ENCODE measurements at regions not wholly inside any gene's neighbourhood (a gene's known extent, or its start where the extent isn't known, plus 50 kb on each side); places are given as distances from the start of the nearest gene placed in this dataset.

DNA sequence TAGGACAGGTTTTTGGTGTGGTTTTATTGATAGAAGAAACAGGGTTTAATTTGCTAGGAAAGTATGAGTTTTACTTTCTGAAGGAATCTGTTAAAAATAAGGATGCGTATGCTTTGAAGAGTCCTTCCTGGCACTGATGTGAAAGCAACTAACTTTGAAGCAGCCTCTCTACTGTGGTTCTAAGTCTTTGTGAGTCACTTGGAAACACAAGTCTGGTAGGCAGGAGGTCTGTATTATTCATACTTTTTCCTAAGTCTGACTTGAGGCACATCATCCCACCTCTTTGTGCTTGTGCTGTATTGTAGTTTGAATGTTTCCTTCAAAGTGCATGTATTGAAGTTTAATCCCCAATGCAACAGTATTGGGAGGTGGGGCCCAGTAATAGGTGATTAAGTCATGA lies 129.0 kb downstream of the TAF11L14 start:
- DNase-seq, result no peak

GRCh38 chr5:17766031-17766430 lies 131.8 kb downstream of the TAF11L14 start:
- no peak for DNase-seq

- DNase-seq, result no peak
Observed at GRCh38 chr5:17769277-17769676, 135.0 kb downstream of the TAF11L14 start.

GRCh38 chr5:17772232-17772631 lies 138.0 kb downstream of the TAF11L14 start:
- DNase-seq, result no peak

GRCh38 chr5:17785774-17786173 lies 151.5 kb downstream of the TAF11L14 start:
- DNase-seq, result no peak

DNA sequence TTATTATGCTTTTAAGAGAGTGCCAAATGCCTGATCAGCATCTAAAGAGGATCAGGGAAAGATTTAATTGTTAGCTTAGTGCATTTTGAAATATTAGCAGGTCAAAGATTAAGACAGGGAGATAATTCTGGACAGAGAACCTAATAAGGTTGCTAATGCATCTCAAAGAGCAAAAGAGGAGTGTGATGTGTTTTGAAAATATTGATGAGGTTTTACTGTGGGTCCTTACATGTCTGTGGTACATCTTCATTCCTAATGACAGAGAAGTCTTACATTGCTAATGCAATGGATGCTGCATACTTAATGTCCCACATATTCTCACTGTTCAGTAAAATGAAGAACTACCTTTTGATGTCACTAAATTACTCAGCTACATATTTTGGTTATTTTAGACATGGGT lies 154.1 kb downstream of the TAF11L14 start:
- no peak for DNase-seq

DNA sequence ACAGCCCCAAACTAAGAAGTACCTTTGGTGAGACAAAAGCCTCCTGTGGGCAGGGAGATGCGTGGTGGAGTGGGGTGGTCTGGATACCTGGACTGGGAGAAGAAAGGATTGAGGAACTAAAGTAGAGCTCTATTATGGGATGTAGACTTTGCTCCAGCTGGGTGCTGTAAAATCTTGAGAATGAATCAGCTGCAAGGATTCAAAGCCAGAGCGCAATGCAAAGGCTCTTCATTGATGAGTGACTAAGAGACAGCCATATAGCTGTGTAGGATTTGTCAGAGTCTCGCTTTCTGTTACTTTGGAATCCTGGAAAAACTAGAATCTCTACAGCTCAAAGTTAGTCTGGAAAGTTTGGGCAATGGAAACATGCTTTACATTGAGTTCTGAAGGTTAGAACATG lies 159.9 kb downstream of the TAF11L14 start:
- no peak for DNase-seq

GRCh38 chr5:17794815-17795214 lies 160.6 kb downstream of the TAF11L14 start:
- DNase-seq, result no peak

DNA sequence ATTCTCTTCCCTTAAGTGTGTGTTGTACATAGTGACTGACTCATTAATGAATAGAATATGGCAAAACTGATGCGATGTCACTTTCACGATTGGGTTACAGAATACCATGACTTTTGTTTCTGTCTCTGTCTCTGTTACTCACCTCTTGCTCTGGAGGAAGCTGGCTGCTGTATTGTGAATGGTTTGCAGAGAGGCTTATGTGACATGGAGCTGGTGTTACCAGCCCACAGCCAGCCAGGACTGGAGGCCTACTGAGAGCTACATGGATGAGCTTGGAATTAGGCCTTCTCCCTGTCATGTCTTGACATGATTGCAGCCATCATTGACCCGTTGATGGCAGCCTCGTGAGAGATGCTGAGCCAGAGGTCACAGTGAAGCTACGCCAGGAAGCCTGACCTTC lies 161.9 kb downstream of the TAF11L14 start:
- DNase-seq, result no peak

GRCh38 chr5:17796757-17797396 lies 162.6 kb downstream of the TAF11L14 start:
- DNase-seq, result no peak

DNA sequence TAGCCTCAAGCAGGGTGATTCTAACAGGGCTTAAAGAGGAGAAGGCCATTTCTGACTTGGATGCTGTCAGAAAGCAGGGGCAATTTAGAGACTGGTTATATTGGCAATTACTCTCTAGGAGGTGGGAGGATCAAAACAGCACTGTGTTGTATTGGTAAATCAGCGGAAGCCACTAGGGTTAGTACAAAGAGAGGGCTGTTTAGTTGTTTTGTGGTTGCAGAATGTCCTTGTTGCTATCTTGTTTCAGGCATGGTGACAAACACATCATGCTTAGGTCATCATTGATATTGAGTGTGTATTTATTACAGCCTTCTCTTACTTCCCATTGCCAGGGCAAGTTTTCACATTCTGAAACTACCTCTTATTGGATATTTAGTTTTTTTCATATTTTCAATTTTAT lies 165.3 kb downstream of the TAF11L14 start:
- DNase-seq, result no peak

GRCh38 chr5:17801595-17801994 lies 167.3 kb downstream of the TAF11L14 start:
- DNase-seq, result no peak

DNA sequence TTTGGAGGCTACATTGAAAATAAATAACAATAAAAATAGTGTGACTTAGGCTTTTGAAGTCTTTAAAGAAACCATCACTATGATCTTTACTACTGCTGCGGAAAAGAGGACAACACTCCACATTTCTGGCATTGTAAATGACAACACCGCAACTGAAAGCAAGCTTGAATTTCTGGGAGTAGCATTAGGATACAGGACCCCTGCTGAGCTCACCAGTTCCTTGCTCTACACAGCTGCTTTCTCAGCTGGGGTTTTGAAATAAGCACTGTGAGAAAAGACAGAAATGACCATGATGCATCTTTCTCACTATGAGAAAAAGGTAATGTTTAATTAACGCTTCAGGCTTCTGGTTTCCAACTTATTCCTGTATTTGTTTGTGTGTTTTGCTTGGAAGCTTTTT lies 168.0 kb downstream of the TAF11L14 start:
- DNase-seq, result no peak

DNA sequence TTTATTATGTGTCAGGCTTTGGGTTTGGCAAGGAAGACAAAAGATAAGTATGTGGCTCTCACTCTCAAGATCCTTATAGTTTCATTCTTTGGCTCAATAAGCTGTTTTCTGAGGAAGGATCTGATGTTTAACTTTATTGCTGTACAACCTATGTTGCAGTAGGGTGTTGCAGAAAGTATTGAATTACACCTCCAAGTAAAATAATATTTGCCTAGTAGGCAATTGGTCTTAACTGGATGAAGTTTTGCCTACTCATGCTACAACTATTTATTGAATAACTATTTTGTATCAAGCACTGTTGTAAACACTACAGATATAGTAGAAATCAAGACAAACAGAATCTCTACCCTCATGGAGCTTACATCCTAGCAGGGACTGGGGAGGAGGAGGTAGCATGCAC lies 169.7 kb downstream of the TAF11L14 start:
- DNase-seq, result no peak

- no peak for DNase-seq
Observed at GRCh38 chr5:17805227-17805825, 171.1 kb downstream of the TAF11L14 start.

- DNase-seq, result no peak
Observed at GRCh38 chr5:17806818-17807468, 172.7 kb downstream of the TAF11L14 start.

DNA sequence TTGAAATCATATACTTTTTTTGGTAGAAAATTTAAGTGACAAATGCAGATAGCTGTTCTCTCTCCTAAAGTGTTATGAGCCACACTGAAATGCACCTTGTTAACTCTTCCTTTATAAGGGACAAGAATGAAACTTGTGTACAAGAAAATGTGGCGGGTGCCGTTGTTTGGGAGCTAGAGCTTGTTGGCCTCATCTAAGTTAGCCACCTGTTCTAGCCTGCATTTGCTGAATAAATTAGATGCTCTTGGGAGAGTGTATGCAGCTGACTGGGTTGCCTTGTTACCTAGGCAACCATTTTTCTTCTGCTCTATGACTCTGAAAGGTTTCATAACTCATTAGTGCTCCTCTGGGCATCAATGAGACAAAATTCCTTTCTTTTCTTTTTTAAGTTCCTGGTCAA lies 174.3 kb downstream of the TAF11L14 start:
- no peak for DNase-seq

DNA sequence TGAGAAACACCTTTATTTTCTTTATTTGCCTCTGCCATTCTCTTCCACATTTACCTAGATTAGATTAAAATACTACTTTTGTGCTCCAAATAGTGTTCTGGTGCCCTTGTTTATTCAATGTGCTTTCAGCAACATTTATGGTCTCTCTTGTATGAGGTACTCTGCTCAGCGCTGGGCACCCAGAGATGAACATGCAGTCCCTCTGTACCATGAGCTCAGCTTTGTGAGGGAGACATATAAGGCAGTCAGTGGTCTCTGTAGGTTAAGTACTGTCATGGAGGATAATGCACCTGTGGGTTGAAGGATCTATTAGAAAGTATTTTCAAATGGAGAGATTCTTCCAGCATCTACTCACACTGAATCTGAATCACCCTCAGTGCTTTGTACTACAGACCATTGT lies 176.5 kb downstream of the TAF11L14 start:
- no peak for DNase-seq

DNA sequence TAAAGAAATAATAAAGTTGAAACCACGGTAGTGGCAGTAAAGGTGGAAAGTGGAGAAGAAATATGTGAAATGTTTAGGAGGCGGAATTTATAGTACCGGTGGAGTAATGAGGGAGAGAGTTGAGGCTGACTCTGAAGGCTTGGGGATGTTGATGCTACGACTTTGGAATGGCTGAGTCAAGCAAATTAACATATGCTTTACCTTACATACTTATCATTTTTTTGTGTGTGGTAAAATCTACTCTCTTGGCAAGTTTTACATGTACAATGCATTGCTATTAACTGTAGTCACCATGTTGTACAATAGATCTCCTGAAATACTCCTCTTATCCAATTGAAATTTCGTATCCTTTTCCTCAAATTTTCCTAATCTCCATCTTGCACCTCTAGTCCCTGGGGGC lies 179.0 kb downstream of the TAF11L14 start:
- no peak for DNase-seq

DNA sequence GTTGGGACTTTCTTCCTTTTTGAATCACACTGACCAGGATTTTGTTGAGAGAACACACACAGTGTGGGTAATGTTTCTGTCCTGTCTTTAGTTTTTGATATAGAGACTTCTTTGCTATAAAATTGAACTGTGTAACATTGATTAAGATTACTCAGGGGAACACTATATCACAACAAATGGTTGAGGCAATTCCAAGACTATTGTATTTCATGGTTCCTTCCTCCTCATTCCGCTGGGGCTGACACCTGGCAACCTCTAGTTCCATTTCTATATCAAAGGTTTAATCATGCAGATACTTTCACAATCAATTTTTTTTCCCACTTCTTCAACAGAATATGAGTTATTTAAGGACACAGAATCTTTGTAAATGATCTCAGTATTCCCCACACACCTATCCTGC lies 182.2 kb downstream of the TAF11L14 start:
- no peak for DNase-seq

DNA sequence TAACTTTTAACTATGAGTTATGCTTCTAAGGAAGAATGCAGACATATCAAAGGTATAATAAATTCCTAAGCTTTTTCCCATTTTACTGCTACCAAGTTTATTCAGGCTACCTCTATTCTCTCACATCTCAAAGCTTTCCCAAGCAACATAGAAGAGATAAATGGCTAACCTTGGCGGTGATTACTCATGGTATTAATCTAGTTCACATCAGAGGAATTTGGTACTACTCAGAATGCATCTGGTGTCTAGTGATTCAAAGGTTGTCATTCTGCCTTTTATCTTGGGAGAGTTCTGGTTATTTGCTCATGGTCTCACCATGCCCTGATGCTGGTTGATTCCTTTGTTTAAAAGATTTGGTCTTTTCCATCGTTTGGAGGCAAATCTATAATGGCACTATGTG lies 182.7 kb downstream of the TAF11L14 start:
- DNase-seq, result no peak

GRCh38 chr5:17817990-17818389 lies 183.7 kb downstream of the TAF11L14 start:
- no peak for DNase-seq

DNA sequence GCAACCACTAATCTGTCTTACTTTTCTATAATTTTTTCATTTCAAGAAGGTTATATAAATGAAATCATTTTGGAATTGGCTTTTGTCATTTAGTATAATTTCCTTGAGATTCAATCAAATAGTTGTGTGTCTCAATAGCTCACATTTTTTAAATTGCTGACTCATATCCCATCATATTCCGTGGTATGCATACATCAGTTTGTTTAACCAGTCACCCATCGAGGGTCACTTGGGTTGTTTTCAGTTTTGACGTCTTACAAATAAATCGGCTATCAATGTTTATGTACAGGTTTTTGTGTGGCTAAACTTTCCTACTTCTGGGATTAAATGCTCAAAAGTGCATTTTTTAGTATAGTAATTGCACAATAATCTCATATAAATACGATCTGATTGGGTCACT lies 185.5 kb downstream of the TAF11L14 start:
- no peak for DNase-seq

DNA sequence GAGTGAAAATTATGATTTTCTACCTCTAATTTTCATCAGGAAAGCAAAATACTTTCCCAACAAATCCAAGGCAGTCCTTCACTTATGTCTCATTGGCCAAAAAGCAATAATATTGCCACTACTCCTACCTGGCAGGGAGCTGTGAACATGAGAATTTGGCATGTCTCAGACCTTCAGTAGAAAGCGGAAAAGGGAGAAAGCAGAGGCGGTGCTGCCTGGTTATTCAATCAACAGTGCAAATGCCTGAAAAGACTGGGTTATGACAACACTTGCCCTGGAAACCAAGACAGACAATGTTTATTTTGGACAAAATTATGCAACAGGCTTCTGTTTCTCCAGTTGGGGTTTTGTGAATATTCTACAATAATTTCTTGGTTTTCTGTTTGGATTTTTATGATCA lies 194.4 kb downstream of the TAF11L14 start:
- DNase-seq, result no peak

- DNase-seq, result no peak
Observed at GRCh38 chr5:17829456-17829855, 195.2 kb downstream of the TAF11L14 start.
